Inflammatory macrophage (primary cell): ENCODE measurements at regions not wholly inside any gene's neighbourhood (a gene's known extent, or its start where the extent isn't known, plus 50 kb on each side); places are given as distances from the start of the nearest gene placed in this dataset.

Experiments
- DNase-seq, 2 donors: peaks; one replicate each; pipeline ENCODE4 v3.0.0-alpha.2; 2020 to 2022

DNA sequence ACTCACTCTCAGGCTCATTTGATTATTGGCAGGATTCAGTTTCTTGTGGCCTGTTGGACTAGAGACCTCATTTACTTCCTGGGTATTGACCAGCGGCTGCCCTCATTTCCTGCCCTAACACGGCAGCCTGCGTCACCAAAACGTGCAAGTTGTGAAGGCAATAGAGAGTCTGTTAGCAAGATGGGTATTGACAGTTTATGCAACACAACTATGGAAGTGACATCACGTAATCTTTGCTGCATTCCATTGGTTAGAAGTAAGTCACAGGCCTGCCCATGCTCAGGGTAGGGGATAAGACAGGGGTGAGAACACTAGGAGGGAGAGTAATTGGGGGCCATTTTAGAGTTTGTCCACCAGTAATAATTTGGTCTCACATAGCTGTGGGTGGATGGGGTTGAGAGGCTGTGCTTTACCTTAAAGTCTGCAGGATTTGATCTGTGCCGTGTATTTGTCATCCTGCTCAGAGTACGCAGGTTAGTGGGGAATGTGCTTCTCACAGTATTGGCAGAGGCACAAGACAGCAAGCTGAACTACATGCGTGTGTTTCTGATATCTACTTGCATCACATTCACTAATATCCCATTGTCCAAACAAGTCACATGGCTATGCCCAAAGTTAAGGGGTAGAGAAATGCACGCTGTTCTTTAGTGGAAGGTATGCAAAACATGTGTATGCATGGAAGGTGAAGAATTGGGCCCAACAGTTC lies 83.3 kb downstream of the EDEM1 start:
- DNase-seq: no peak

DNA sequence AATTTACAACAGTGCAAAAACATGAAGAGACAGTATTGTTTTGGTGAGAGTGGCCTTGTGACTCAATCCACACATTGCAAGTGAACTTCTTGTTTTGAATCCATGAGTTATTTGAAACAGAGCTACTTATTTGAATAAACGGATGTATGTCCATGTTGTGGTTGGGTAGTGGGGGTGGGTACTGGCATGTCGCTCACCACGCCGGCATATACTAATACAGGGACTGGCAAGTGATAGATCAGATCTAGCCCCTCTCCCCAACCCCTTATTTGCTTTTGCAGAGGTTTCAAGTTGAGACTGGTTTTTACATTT lies 83.8 kb downstream of the EDEM1 start:
- DNase-seq: peak; percentile 28 to 43

DNA sequence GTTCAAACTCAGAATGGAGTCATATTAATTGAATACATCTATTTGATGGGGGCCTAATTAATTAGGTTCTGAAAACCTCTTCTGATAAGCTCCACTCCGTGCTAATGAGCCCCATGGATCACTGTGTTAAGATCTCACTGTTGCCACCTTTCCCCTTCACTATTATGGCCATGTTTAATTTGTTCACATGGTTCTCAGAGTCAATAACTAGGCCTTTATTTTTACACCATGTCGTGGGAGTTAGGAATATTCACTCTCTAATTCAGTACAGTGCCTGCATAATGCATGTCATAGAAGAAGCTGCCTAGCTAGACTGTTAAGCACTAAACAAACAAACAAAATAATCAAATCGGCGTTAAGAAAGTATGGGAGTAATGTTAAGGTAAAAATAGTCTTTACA lies 84.9 kb downstream of the EDEM1 start:
- no peak for DNase-seq

DNA sequence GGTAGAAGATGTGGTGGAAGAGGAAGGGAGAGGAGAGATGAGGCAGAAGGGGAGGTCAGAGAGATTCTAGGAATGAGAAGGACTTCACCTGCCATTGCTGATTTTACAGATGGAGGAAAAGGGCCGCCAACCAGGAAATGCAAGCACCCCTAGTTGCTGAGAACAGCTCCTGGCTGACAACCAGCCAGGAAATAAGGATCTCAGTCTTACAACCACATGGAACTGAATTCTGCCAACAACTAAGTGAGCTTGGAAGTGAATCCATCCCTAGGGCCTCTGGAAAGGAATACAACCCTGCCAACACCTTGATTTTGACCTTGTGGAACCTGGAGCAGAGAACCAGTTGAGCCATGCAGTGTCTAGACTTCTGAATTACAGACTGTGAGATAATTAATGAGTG lies 86.6 kb downstream of the EDEM1 start:
- no peak for DNase-seq

DNA sequence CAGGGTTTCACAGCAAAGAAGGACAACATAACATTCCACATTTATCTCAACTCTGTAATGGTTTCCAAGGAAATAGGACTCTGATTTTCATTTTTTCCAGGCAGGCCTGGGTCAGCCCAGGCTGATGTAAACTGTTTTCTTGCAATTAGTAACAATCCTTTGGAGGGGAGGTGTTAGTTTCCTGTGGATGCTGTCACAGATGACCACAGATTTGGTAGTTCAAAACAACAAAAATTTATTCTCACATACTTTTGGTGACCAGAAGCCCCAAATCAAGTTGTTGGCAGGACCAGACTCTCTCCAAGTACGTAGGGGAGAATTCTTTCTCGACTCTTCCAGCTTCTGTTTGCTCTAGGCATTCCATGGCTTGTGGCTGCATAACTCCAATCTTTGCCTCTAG lies 88.0 kb downstream of the EDEM1 start:
- DNase-seq: no peak

DNA sequence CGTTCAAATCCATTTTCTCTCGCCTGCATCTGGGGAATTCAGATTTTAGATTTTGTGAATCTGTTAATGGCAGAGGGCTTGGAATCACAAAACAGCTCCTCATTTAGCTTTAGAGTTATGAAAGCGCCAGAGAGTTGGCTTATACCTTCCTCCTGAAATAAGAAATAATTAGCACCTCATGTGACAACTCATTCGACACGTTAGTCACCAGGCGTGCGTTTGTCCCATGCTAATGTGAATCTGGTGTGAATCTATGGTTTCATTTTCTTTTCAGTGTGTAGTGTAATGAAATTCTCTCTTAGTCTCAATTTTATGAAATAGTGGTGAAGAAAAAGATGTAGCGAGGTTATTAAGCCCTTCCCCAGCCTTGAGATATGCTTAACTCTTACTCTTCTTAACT lies 89.4 kb downstream of the EDEM1 start:
- no peak for DNase-seq

DNA sequence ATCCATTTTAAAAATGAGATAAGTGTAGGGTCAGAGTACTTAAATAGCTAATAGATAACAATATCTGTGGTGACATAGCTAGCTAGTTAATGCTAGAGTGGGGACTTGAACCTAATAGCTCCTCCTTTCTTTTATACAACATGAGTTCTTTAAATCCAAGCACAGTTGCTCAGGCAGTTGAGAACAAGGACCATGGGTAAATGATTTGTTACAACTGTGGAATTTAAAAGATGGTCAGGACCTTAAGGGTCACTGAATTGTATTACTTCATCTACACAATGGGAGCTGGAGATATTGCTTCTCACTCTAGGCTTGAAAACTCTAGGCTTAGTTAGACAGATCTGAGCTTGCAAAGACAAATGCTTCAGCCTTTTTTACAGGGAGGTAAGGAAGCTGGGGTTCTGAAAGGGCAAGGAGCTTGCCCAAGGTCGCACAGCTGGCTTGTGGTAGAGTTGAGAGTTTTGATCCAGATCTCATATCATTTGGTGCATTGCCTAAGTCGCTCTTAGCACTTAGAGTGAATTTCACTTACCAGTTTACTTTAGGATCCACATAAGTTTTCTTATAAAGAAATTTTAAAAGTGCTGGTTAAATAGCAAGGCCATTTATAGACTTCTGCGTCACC lies 90.2 kb downstream of the EDEM1 start:
- DNase-seq: no peak

DNA sequence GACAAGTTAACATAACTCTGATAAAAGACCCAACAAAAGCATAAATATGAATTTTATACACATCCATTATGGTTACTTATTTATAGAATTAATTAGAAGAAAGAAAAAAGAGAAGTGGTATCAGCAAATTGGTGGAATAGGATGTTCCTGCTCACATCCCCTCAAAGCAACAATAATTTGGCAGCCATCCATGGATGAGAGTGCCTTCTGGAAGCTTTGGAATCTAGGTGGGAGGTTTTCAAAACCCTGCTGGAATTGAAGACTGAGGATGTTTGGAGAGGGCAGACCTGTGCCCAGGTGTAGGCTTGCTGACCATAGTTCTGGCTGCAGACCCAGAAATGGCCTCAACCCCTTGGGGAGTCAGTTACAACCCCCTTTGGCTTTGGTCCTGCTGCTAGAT lies 91.2 kb downstream of the EDEM1 start:
- no peak for DNase-seq

DNA sequence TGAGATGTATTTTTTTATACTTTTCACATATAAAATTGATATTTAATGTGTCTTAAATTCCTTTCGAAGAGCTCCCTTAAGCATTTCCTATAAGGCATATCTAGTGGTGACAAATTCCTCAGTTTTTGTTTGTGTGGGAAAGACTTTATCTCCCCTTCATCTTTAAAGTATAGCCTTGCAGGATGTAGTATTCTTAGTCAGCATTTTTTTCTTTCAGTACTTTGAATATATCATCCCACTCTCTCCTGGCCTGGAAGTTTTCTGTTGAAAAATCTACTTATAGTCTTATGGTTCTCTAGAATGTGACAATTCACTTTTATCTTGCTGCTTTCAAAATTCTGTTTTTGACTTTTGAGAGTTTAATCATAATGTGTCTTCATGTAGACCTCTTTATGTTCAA lies 95.2 kb downstream of the EDEM1 start:
- DNase-seq: no peak

DNA sequence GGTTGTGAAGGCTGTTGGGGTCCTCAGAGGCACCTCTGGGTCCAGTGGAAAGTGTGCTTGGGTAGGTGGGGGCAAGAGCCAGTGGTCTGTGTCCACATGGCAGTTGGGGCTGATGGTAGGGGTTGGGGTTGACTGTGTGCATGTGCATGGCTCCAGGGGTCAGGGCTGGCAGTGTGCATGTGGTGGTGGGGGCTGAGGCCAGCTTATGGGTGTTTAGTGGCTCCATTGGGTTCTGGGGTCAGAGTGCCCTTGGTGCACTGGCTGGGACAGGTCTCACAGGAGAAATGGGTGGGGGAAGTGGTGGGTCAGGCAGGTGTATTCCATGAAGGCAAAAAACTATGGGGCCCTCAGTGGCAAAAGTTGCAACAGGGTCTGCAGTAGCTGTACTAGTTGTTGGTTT lies 97.9 kb downstream of the EDEM1 start:
- DNase-seq: no peak

DNA sequence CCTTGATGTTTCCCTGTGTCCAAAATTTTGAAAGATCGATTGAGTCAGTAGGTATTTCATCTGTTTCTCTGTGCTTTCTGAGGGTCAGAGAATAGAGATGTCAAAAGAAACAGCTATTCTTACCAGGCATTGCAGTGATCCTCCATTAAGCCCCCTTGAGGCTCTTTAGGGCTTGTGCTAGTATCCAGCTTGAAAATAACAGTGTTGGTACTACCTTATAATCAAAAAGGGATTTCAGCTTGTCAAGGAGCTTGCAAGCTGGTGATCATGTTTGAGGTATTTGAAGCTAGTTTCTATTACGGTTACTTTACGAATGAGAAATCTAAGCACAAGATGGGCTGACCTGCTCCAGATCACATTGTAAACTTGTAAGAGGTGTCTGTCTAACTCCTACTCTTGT lies 103.4 kb downstream of the EDEM1 start:
- DNase-seq: no peak

DNA sequence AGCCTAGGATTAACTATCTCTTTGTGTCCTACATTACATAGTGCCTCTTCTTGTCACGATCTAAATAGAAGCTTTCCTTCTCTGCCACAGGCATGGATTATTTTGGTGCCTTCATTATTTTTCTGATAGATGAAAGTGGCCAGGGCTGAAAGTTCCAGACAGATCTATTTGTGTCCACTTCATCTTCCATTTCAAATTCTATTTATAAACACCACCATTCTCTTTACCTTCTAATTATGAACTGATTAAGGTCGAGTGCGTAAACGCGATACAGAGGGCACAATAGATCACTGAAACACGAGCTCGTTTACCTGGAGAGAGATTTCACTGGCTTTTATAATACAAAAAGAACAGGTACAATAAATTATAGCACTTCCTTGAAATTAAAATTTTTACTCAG lies 105.0 kb downstream of the EDEM1 start:
- DNase-seq: no peak

DNA sequence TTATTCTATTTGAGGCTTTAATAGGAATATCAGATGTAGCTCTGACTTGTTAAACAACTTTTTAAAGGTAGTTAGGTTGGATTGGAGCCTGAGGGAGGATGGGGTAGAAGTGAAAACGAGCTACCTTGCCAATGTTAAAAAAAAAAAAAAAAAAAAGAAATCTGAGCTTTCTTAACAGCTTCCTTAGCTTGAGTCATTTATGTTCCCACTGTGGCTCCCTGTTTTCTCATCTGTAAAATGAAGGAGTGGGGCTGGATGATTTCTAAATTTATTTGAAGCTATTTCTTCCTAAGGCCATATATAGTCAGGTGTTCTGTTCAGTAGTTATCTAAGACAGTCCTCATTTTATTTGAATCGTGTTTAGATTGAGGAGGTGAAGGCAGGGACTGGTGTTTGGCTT lies 105.7 kb downstream of the EDEM1 start:
- DNase-seq: no peak

DNA sequence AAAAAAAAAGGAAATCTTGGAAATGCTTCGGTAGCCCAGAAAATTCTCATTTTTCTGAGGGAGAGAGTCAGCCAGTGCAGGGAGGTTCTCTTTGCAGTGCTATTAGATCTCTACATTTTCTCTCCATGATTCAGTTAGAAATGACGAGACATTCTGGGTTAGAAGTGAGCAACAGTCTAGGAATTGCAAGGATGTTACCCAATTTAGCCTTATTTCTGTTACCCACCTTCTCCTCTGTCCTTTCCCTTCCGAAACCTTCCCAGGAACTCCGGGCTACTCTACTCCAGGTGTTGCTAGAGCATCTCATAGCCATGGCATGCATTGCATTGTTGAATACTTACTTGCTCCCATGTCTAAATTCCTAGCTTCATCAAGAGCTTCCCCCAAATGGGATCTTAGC lies 106.8 kb downstream of the EDEM1 start:
- no peak for DNase-seq

DNA sequence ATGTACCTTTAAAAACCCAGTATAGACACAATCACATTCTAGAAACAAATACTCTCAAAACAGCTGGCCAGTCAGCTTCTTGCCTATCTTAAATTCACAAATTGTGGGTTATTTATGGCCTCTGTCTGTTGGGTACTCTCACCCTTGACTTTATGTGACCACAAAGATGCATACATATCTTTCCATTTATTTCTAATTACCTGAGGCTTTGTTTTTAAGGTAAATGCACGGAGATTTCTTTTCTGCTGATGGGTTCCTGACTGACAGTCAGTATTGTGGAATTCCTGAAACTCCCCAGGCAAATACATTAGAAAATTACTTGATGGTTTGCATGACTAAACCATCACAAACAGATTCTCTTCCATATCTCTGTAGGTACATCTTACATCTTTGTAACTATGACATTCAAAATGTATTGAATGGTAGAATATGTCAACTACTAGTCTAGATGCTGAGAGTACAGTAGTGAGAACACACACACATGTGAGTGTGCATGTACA lies 107.7 kb downstream of the EDEM1 start:
- no peak for DNase-seq

DNA sequence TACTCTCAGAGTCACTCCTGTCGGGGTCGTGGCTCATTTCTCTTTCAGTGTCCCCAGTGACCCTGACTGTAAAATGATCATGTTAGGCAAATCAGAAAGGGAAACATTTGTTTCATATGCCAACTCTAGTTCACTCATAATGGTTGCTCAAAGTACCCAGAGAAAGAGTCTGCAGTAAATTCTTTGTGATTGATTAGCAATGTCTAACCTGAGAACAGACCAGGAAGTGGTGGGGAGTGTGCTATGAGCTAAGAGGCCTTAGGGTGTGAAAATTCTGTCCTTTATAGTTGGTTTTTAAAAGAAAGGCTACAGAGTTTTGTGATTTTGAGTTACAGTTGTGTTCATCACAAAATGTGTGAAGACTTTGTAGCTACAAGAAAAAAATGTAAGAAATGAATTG lies 108.9 kb downstream of the EDEM1 start:
- DNase-seq: no peak

DNA sequence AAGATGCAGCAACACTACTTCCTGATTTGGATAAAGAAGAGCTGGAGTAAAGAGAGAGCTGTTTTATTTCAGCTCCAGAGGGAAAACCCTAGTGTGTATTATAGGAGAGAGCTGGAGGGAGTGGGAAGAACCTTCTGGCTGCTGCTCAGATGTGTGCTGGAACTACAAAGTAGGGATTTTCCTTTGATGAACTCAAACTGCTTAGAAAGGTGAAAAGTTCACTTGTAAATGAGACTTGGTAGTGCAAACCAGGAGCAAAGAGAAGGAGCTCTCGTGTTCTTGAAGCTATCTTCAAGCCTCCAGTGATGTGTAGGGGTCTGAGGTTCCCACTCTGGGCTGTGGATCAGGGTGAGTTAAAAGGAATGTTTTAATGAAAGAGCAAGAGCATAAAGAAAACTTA lies 110.4 kb downstream of the EDEM1 start:
- DNase-seq: no peak

DNA sequence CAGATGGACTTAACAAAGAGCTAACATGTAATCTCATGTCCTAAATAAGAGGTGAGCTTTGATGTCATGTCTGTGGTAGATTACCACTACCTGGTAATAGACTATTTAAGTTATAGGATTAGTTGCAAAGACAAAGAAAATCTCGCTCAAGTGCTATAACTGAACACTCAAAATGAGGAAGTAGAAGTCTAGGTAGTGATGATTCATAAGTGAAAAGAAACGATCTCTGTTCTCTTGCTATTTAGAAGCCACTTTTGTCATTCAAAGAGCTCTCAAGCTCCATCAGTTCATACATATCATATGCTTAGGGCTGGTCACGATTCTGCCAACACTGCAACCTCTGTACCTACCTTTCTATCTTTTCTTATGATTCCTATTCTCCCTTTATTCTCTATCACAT lies 110.9 kb downstream of the EDEM1 start:
- DNase-seq: peak; percentile 9 to 38

DNA sequence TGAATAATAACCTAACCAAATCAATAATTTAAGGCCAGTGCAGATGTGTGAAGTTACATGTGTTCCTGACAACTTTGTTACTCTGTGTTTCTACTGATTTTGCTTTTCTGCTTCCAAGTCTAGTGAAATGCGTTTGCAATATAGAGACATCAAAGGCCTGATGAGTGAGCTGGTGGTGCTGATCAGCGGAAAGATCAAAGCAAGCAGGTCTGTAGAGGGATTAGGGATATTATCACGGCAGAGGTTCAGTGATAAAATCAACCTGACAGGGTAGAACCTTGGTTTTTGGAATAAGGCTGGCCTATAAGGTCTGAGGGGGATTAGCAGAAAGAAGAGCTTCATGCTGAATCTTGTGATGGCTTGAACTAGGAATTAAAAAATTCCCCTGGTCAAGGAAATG lies 111.7 kb downstream of the EDEM1 start:
- DNase-seq: no peak

DNA sequence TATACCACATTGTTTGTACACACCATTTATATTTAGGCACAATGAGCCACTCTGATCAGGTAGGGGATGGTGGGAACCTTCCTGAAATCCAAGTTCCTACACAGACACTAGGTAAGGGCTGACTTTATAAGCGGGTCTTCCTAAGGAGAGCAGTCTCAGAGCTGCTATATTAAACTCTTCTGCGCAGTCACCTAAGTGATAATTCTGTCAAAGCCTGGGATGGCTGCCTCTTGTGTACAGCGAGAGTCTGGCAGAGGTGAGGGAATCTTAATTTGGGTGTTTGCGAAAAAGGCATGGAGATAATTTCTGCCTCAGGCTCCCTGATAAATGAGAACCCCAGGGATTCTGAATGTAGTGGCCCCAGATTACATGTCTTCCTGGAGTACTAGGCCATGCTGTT lies 113.1 kb downstream of the EDEM1 start:
- DNase-seq: no peak

DNA sequence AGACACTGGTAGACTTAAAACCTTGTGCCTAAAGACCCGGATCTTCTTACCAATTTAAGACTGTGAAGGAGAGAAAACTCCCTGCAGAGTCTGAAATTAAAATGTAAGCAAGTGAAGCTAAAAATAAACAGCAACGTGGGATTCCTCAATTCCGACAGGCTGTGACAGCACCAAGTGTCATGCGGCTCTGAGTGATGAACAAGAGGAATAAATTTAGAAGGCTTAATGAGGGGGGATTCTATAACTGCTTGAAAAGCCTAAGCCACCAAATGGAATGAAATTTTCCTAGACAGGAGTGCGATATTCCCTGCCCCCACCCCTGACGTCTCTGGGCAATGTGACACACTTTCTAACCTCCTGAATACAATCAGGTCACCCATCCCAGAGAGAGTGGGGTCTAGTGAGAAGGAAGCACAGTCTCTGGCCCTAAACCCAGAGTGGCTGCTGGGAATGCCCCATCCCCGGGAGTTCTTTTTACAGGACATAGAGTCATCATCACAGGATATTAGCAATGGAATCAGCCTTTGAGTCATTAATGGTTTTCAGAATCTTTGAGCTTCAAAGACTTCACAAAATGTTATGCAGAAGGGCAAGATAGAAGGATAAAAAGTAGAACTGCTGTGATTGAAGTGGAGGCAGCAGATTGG lies 114.3 kb downstream of the EDEM1 start:
- no peak for DNase-seq

DNA sequence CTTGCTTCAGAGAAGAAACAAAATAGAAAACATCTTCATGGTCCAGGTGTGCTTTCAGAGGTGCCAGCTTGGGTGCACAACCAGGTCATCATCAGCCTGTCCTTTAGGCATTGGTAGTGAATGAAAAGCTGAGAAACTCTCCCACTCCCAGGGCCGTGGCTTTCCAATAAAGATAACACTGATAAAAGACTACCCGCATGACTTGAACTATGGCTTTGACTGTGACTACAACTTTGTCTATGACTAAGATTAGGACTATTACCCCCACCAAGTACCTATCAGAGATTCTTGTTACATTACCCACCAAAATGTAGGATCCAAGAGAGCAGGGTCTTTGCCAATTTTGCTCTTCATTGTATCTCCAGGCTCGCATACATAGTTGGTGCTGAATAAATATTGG lies 115.2 kb downstream of the EDEM1 start:
- DNase-seq: no peak

DNA sequence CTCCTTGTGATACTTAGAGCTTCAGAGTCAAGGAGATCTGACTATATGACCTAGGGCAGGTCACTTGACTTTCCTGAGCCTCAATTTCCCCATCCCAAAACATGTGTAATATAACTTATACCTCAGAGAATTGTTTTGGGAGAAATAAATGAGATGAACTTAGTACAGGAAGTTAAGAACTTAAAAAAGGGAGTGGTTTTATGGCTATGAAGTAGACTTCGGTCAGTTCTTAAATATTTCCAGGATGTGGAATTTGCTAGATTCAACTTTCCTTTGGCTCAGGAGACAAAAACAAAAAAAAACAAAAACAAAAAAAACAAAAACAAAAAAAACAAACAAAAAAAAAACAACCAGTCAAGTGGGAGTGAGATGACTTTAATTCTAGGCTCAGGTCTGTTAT lies 116.7 kb downstream of the EDEM1 start:
- no peak for DNase-seq
